ENCODE measurements at regions not wholly inside any gene's neighbourhood (a gene's known extent, or its start where the extent isn't known, plus 50 kb on each side); places are given as distances from the start of the nearest gene placed in this dataset.

- TF ChIP-seq CTCF (conservative IDR thresholded peaks at IDR 0.05; ENCODE audit: low read depth, low read length) (no peak), EZH2 (IDR thresholded peaks at IDR 0.05; ENCODE audit: low read length, unreplicated experiment) (no peak), EZH2phosphoT487 (IDR thresholded peaks at IDR 0.05; ENCODE audit: borderline replicate concordance, low read length) (no peak)
These were observed 252.4 kb upstream of the SYT1 start for GRCh38 chr12:78612190-78612589.
